ENCODE measurements at regions not wholly inside any gene's neighbourhood (a gene's known extent, or its start where the extent isn't known, plus 50 kb on each side); places are given as distances from the start of the nearest gene placed in this dataset.
"Not testable (repeated sequence)": the region's sequence is repeated elsewhere in the genome, so short reads cannot be mapped to it uniquely, and the experiment has no call there.

DNA sequence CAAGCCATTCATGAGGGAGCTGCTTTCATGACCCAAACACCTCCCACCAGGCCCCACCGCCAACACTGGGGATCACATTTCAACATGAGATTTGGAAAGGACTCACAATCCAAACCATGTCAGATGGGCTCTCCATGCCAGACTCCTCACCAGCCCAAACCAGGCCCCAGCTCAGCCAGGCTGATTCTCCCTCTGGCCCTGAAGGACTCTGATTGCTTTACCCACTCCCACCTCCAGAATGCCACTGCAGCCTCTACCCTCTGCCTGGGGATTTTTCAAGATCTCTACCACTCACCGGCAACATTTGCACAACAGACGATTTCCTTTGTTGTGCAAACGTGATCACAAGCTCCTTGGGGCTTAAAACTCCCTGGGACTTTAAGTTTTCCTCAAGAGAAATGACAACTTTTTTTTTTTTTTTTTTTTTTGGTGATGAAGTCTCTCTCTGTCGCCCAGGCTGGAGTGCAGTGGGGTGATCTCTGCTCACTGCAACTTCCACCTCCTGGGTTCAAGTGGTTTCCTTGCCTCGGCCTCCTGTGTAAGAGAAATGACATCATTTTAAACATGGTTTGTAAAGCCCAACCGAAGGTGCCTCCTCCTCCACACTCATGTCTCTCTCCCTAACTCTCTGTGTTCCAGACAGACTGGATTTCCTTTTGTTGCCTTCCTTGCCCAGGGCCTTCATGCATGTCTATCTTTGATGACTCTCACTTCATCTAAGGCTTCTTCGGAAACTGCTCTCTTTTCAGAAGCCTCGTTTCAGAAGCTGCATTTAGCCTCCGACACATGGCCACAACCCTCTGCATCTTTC is 147.0 kb downstream of the CDH26 start:
- Mint-ChIP-seq H3K4me1 (no peaks in the 10 kb centered on the region), H3K36me3 (no peaks in the 10 kb centered on the region), H3K27ac (no peak overlapping the region), H3K27me3 (peaks cover 2% of the 10 kb centered on the region), H3K4me3 (no peak overlapping the region), H3K9me3 (no peaks in the 10 kb centered on the region)
- ATAC-seq (ENCODE audit: low read depth) (no peak), DNase-seq (ENCODE audit: low spot score in 2 of 2) (no peak)

DNA sequence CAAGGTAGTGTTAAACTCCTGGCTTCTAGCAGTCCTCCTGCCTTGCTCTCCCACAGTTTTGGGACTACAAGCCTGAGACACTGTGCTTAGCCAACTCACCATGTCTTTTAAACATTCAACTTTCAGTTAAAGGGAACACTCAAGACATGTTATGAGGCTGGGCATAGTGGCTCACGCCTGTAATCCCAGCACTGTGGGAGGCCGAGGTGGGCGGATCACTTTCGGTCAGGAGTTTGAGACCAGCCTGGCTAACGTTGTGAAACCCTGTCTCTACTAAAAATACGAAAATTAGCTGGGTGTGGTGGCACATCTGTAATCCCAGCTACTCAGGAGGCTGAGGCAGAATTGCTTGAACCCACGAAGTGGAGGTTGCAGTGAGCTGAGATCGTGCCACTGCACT is 148.0 kb downstream of the CDH26 start:
- not testable (repeated sequence) for DNase-seq (ENCODE audit: low spot score in 2 of 2); H3K27ac Mint-ChIP-seq; H3K27me3 Mint-ChIP-seq; H3K36me3 Mint-ChIP-seq; H3K4me1 Mint-ChIP-seq; ATAC-seq (ENCODE audit: low read depth); H3K9me3 Mint-ChIP-seq; H3K4me3 Mint-ChIP-seq

GRCh38 chr20:60107621-60108390 is 149.6 kb downstream of the CDH26 start:
- DNase-seq (ENCODE audit: low spot score in 2 of 2): no peak
- H3K4me3 Mint-ChIP-seq: no peak overlapping the region
- peaks cover 3% of the 10 kb centered on the region for H3K27me3 Mint-ChIP-seq
- H3K4me1 Mint-ChIP-seq: no peaks in the 10 kb centered on the region
- H3K36me3 Mint-ChIP-seq: no peaks in the 10 kb centered on the region
- H3K9me3 Mint-ChIP-seq: no peaks in the 10 kb centered on the region
- no peak overlapping the region for H3K27ac Mint-ChIP-seq
- ATAC-seq (ENCODE audit: low read depth): no peak

DNA sequence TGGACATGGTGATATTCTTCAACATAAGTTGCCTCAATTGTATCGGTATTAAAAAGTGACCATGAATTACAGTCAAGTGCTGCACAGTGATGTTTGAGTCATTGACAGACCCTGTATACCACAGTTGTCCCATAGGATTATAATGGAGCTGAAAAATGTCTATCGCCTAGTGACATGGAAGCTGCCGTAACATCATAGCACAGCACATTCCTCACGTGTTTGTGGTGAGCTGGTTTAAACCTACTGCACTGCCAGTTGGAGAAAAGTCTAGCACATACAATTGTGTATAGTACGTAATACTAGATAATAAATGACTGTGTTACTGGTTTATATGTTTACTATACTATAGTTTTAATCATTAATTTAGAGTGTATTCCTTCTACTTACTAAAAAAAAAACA is 150.2 kb downstream of the CDH26 start:
- Mint-ChIP-seq H3K4me3 (no peak overlapping the region), H3K27me3 (peaks cover 5% of the 10 kb centered on the region), H3K9me3 (no peaks in the 10 kb centered on the region), H3K27ac (no peak overlapping the region), H3K4me1 (no peaks in the 10 kb centered on the region), H3K36me3 (no peaks in the 10 kb centered on the region)
- DNase-seq (ENCODE audit: low spot score in 2 of 2) (no peak), ATAC-seq (ENCODE audit: low read depth) (no peak)

DNA sequence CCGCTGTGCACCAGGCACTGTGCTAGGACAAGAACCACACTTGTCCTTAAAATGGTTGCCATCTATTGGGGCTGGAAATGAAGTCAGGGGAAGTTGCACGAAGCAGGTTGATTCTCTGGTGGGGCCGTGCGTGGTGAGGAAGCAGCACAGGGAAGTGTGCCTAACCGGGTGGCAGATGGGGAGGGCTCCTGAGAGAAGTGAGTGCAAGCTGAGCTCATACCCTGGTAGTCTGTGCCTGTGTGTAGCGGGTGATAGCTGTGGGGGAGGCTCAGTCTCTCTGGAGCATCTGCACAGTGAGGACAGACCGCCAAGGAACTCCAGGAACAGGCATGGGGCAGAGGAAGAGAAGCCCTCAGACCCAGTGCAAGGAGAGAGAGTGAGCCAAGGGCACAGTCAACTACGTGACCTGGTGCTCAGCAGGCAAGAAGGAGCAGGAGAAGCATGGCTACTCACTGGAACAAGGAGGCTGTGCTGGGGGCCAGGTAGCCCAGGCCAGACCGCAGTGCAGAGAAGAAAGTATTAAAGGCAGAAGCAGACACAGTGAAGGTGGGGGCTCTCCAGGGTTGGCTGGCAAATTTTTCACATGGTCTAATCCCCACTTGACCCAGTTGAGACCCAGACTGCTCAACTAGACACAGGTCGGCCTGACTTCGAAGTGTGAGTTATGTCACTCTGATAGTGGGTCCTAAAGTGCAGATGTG is 155.0 kb downstream of the CDH26 start:
- H3K27me3 Mint-ChIP-seq: peaks cover 6% of the 10 kb centered on the region
- no peak overlapping the region for H3K27ac Mint-ChIP-seq

DNA sequence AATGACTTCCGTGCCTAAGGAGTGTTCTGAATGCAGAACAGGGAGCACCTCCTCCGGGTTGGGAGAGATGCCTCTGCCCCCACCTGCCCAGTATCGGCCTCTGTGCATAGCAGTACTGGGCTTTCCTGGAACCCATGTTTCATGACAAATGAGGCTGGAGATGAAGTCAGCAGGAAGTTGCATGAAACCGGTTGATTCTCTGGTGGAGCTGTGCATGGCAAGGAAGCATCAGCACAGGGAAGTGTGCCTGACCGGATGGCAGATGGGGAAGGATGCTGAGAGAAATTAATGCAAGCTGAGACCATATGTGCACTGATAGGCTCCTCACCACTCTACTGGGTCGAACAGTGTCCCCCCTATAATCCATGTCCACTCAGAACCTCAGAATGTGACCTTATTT is 155.5 kb downstream of the CDH26 start:
- Mint-ChIP-seq H3K4me1 (peaks cover 5% of the 10 kb centered on the region), H3K4me3 (no peak overlapping the region), H3K27me3 (peaks cover 6% of the 10 kb centered on the region), H3K27ac (no peak overlapping the region), H3K36me3 (no peaks in the 10 kb centered on the region), H3K9me3 (no peaks in the 10 kb centered on the region)
- no peak for DNase-seq (ENCODE audit: low spot score in 2 of 2)
- no peak for ATAC-seq (ENCODE audit: low read depth)

More for the DNA sequence above, 155.0 kb downstream of the CDH26 start:
- H3K4me3 Mint-ChIP-seq: no peak overlapping the region
- no peak for DNase-seq (ENCODE audit: low spot score in 2 of 2)
- ATAC-seq (ENCODE audit: low read depth): no peak
- H3K4me1 Mint-ChIP-seq: peaks cover 5% of the 10 kb centered on the region
- H3K9me3 Mint-ChIP-seq: no peaks in the 10 kb centered on the region
- no peaks in the 10 kb centered on the region for H3K36me3 Mint-ChIP-seq

DNA sequence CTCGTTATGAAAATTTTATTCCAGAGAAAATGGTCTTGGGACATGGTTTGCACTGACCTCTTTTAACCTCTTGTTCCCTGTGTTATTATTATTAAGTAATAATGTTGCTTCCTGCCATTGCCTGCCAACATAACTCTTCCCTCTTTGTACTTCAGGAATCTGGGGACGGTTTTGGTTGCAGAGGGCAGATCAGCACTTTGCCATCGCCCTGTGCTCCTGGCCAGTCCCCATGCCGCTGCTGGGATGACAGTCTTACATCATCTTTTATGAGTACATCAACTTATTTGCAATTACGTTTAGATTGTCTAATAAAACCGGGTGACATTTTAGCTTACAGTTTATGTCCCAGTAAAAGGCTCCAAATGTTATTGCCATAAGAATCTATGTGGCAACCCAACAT is 157.2 kb downstream of the CDH26 start:
- peaks cover 5% of the 10 kb centered on the region for H3K4me1 Mint-ChIP-seq
- no peaks in the 10 kb centered on the region for H3K36me3 Mint-ChIP-seq
- ATAC-seq (ENCODE audit: low read depth): no peak
- no peaks in the 10 kb centered on the region for H3K9me3 Mint-ChIP-seq
- no peak overlapping the region for H3K27ac Mint-ChIP-seq
- DNase-seq (ENCODE audit: low spot score in 2 of 2): no peak
- peaks cover 5% of the 10 kb centered on the region for H3K27me3 Mint-ChIP-seq
- no peak overlapping the region for H3K4me3 Mint-ChIP-seq

GRCh38 chr20:60116128-60116909 is 158.1 kb downstream of the CDH26 start:
- Mint-ChIP-seq H3K9me3 (no peaks in the 10 kb centered on the region), H3K27ac (no peak overlapping the region), H3K4me1 (peaks cover 5% of the 10 kb centered on the region), H3K4me3 (no peak overlapping the region), H3K27me3 (peaks cover 6% of the 10 kb centered on the region), H3K36me3 (no peaks in the 10 kb centered on the region)
- DNase-seq (ENCODE audit: low spot score in 2 of 2): no peak
- no peak for ATAC-seq (ENCODE audit: low read depth)

DNA sequence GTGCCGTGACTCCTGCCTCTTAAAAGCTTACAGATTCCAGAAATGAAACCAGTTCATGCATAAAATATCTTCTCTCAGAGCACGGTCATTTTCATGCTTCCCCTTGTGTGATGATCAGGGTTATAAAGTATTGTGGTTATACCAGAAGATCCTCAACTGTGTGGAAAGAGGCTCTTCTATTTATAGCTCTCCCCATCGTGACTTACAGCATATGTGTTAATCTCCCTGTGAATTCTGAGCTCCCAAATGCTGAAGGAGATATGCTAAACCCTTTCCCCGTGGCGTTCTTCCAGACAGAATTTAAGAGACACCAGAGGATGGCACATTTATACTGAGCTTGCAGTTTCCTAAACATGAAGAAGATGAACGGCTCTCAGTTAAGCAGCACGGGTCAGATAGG is 158.8 kb downstream of the CDH26 start:
- Mint-ChIP-seq H3K27ac (no peak overlapping the region), H3K4me3 (no peak overlapping the region), H3K27me3 (peaks cover 6% of the 10 kb centered on the region), H3K9me3 (no peaks in the 10 kb centered on the region), H3K4me1 (peaks cover 5% of the 10 kb centered on the region), H3K36me3 (no peaks in the 10 kb centered on the region)
- no peak for DNase-seq (ENCODE audit: low spot score in 2 of 2)
- ATAC-seq (ENCODE audit: low read depth): no peak

DNA sequence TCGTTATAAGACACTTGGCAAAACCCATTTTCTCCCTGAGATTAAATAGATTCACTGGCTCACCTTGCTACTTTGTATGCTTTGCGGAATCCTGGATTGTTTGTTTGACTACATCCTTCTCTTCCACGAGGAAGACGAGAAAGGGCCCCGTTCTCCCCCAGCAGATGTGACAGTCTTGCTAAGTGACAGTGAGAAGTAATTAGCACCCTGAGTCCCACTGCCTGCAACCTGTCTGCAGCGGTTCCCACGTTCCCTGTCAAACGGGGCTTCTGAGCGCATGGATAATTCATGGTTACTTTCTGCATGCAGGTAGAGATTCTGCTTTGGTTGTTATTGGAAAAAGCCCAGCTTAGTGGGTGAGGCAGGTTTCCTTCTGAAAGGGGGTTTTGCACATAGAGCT is 163.7 kb downstream of the CDH26 start:
- H3K4me3 Mint-ChIP-seq: no peak overlapping the region
- ATAC-seq (ENCODE audit: low read depth): no peak
- DNase-seq (ENCODE audit: low spot score in 2 of 2): no peak
- H3K4me1 Mint-ChIP-seq: peaks cover 4% of the 10 kb centered on the region
- H3K27me3 Mint-ChIP-seq: peaks cover 7% of the 10 kb centered on the region
- no peak overlapping the region for H3K27ac Mint-ChIP-seq
- no peaks in the 10 kb centered on the region for H3K36me3 Mint-ChIP-seq
- H3K9me3 Mint-ChIP-seq: no peaks in the 10 kb centered on the region

DNA sequence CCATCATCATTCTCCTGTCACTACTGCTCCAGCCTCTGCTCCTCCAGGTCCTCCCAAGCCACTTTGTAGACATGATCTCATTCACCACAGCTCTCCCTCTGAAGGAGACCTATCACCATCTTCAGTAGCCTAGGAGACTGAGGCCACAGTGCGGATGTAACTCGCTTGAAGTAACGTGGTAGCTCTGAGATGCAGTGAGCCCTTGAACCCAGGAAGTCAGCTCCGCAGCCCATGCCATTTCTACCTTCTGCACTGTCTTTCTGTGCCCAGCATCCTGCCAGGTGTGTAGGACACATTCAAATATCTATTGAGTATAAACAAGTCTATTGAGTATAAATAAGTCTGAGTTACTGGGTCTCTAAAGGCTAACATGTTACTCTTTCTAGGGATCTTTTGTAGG is 164.4 kb downstream of the CDH26 start:
- no peak for ATAC-seq (ENCODE audit: low read depth)
- H3K9me3 Mint-ChIP-seq: no peaks in the 10 kb centered on the region
- no peak overlapping the region for H3K4me3 Mint-ChIP-seq
- no peak overlapping the region for H3K27ac Mint-ChIP-seq
- peaks cover 8% of the 10 kb centered on the region for H3K27me3 Mint-ChIP-seq
- no peaks in the 10 kb centered on the region for H3K36me3 Mint-ChIP-seq
- no peak for DNase-seq (ENCODE audit: low spot score in 2 of 2)
- H3K4me1 Mint-ChIP-seq: no peaks in the 10 kb centered on the region

DNA sequence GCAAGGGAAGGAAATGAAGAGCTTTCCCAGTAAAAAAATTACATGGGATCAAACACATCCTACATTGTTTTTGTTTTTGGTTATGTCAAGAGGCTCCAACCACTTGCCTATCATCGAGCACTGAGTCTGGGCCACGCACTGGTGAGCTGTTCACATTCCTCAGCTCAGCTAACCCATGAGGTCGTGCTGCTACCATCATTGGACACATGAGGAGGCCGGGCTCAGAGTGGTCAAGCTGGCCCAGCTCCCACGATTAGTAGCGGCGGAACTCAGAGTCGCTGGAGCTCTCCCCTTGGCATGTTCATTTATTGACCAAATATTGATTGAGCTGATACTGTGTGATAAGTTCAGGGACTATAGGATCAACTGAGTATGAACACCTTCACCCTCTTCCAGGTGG is 164.9 kb downstream of the CDH26 start:
- no peak for DNase-seq (ENCODE audit: low spot score in 2 of 2)
- H3K4me3 Mint-ChIP-seq: no peak overlapping the region
- no peak overlapping the region for H3K27ac Mint-ChIP-seq
- H3K4me1 Mint-ChIP-seq: no peaks in the 10 kb centered on the region
- no peaks in the 10 kb centered on the region for H3K9me3 Mint-ChIP-seq
- ATAC-seq (ENCODE audit: low read depth): no peak
- no peaks in the 10 kb centered on the region for H3K36me3 Mint-ChIP-seq
- H3K27me3 Mint-ChIP-seq: peaks cover 9% of the 10 kb centered on the region

DNA sequence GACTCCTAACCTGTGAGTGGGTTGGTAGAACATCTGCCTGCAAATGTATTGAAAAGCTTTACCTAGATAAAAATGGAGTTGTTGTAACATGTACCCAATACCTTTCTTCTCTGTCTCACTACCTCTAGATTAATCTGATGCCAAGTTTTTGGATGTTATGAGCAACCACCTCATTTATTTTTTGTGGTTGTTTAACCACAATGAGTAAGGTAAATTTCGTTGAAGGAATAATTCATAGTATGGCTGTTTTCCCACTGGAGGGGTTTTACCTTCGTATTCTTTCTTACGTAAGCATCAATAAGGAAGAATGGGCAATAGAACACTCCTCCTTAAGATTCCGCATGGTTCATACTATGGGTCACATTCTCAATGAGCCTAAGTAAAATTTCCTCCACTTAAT is 165.4 kb downstream of the CDH26 start:
- Mint-ChIP-seq H3K4me3 (no peak overlapping the region), H3K27ac (no peak overlapping the region), H3K27me3 (peaks cover 11% of the 10 kb centered on the region), H3K36me3 (no peaks in the 10 kb centered on the region), H3K9me3 (no peaks in the 10 kb centered on the region), H3K4me1 (no peaks in the 10 kb centered on the region)
- DNase-seq (ENCODE audit: low spot score in 2 of 2): no peak
- ATAC-seq (ENCODE audit: low read depth): no peak
